ENCODE measurements at regions not wholly inside any gene's neighbourhood (a gene's known extent, or its start where the extent isn't known, plus 50 kb on each side); places are given as distances from the start of the nearest gene placed in this dataset.

GRCh38 chr11:112369916-112370315, 109.3 kb upstream of the PLET1 start:
- H3K36me3 Mint-ChIP-seq (ENCODE audit: low read depth): no peaks in the 10 kb centered on the region
- TF ChIP-seq, protein P1, sequence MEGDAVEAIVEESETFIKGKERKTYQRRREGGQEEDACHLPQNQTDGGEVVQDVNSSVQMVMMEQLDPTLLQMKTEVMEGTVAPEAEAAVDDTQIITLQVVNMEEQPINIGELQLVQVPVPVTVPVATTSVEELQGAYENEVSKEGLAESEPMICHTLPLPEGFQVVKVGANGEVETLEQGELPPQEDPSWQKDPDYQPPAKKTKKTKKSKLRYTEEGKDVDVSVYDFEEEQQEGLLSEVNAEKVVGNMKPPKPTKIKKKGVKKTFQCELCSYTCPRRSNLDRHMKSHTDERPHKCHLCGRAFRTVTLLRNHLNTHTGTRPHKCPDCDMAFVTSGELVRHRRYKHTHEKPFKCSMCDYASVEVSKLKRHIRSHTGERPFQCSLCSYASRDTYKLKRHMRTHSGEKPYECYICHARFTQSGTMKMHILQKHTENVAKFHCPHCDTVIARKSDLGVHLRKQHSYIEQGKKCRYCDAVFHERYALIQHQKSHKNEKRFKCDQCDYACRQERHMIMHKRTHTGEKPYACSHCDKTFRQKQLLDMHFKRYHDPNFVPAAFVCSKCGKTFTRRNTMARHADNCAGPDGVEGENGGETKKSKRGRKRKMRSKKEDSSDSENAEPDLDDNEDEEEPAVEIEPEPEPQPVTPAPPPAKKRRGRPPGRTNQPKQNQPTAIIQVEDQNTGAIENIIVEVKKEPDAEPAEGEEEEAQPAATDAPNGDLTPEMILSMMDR (IDR thresholded peaks at IDR 0.05): no peak
- peaks cover 32% of the 10 kb centered on the region for H3K4me1 Mint-ChIP-seq (ENCODE audit: low read depth)
- no peak for DNase-seq
- peaks cover 6% of the 10 kb centered on the region for H3K27me3 Mint-ChIP-seq (ENCODE audit: insufficient read depth)
- H3K27ac Mint-ChIP-seq: no peak overlapping the region
- no peaks in the 10 kb centered on the region for H3K9me3 Mint-ChIP-seq
- no peak overlapping the region for H3K4me3 Mint-ChIP-seq

GRCh38 chr11:112374486-112375140, 114.0 kb upstream of the PLET1 start:
- H3K4me1 Mint-ChIP-seq (ENCODE audit: low read depth): no peaks in the 10 kb centered on the region
- H3K36me3 Mint-ChIP-seq (ENCODE audit: low read depth): no peaks in the 10 kb centered on the region
- H3K4me3 Mint-ChIP-seq: no peak overlapping the region

GRCh38 chr11:112377946-112378345, 117.3 kb upstream of the PLET1 start:
- Mint-ChIP-seq H3K4me3 (no peak overlapping the region), H3K27me3 (ENCODE audit: insufficient read depth) (peaks cover 6% of the 10 kb centered on the region), H3K4me1 (ENCODE audit: low read depth) (no peaks in the 10 kb centered on the region), H3K36me3 (ENCODE audit: low read depth) (no peaks in the 10 kb centered on the region), H3K27ac (no peak overlapping the region), H3K9me3 (no peaks in the 10 kb centered on the region)
- DNase-seq: no peak
- TF ChIP-seq, protein P1 (IDR thresholded peaks at IDR 0.05): no peak

More at GRCh38 chr11:112374486-112375140, 114.0 kb upstream of the PLET1 start:
- DNase-seq: no peak
- TF ChIP-seq, protein P1 (IDR thresholded peaks at IDR 0.05): no peak
- no peaks in the 10 kb centered on the region for H3K9me3 Mint-ChIP-seq
- H3K27ac Mint-ChIP-seq: no peak overlapping the region
- H3K27me3 Mint-ChIP-seq (ENCODE audit: insufficient read depth): peaks cover 6% of the 10 kb centered on the region

DNA sequence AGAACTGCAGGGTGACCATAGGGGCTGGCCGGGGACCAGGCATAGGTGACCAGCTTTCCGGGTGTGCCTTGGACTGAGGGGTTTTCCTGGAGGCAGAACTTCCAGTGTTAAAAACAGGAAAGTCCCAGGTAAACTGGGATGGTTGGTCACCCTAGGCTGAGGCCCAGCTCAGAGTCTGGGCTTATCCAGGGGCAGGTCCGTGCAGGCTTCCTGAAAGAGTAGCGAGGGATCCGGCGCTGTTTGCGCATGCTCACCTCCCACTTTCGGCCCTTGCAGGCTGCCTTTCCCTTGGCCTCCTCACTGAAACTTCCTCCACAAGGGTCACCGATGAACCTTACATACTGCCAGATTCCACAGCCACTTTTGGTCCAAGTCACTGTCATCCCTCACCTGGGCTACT, 119.8 kb upstream of the PLET1 start:
- Mint-ChIP-seq H3K4me1 (ENCODE audit: low read depth) (no peaks in the 10 kb centered on the region), H3K27me3 (ENCODE audit: insufficient read depth) (no peaks in the 10 kb centered on the region; the same call in none of the 2 replicates), H3K27ac (no peak overlapping the region), H3K36me3 (ENCODE audit: low read depth) (no peaks in the 10 kb centered on the region), H3K9me3 (no peaks in the 10 kb centered on the region), H3K4me3 (no peak overlapping the region)
- no peak for DNase-seq
- TF ChIP-seq, protein P1 (IDR thresholded peaks at IDR 0.05): no peak

GRCh38 chr11:112381578-112381977, 120.9 kb upstream of the PLET1 start:
- Mint-ChIP-seq H3K36me3 (ENCODE audit: low read depth) (no peaks in the 10 kb centered on the region), H3K4me3 (no peak overlapping the region), H3K27ac (no peak overlapping the region), H3K4me1 (ENCODE audit: low read depth) (no peaks in the 10 kb centered on the region), H3K27me3 (ENCODE audit: insufficient read depth) (no peaks in the 10 kb centered on the region; the same call in none of the 2 replicates), H3K9me3 (no peaks in the 10 kb centered on the region)
- no peak for DNase-seq
- TF ChIP-seq, protein P1 (IDR thresholded peaks at IDR 0.05): no peak

Measured in HFFc6 (cell line).